SU-DHL-6 (cell line): ENCODE measurements at regions not wholly inside any gene's neighbourhood (a gene's known extent, or its start where the extent isn't known, plus 50 kb on each side); places are given as distances from the start of the nearest gene placed in this dataset.

Experiments
- H2AFZ ChIP-seq: fragments of 200-600 bp; sonication (generic); 2 replicates; pipeline ENCODE4 v1.6.1; 2014; ENCODE audit warnings: low read depth, mild to moderate bottlenecking, moderate library complexity, mixed read lengths, antibody characterized with exemption, low read length; ENCODE audit not compliant: severe bottlenecking
- H3F3A ChIP-seq: fragments of 200-600 bp; shearing (Covaris generic); 2 replicates; pipeline ENCODE4 v1.6.0; 2016; ENCODE audit warnings: antibody characterized with exemption, mild to moderate bottlenecking; ENCODE audit not compliant: insufficient read depth
- H3K27ac ChIP-seq: fragments of 200-600 bp; sonication (generic); 2 replicates; pipeline ENCODE4 v1.5.1; 2016; ENCODE audit warnings: low read depth, mild to moderate bottlenecking, low read length, moderate library complexity, mixed read lengths
- H3K27me3 ChIP-seq: fragments of 200-600 bp; sonication (generic), shearing (Covaris generic); 2 replicates; pipeline ENCODE4 v1.6.0; 2014; ENCODE audit warnings: mild to moderate bottlenecking, low read length
- H3K36me3 ChIP-seq: fragments of 200-600 bp; sonication (generic); 2 replicates; pipeline ENCODE4 v1.6.1; 2014; ENCODE audit warnings: mild to moderate bottlenecking, low read length, mixed read lengths
- H3K4me2 ChIP-seq: fragments of 300-600, 200-600 bp; shearing (Covaris generic), sonication (generic); 2 replicates; pipeline ENCODE4 v1.6.0; 2014; ENCODE audit warnings: low read length, low read depth, mild to moderate bottlenecking; ENCODE audit not compliant: poor library complexity, severe bottlenecking
- H3K4me3 ChIP-seq: fragments of 200-600 bp; sonication (generic); 2 replicates; pipeline ENCODE4 v1.5.1; 2014; ENCODE audit warnings: antibody characterized with exemption, low read length, mild to moderate bottlenecking, mixed read lengths; ENCODE audit not compliant: insufficient read depth, poor library complexity, severe bottlenecking
- H3K79me2 ChIP-seq: fragments of 200-600 bp; sonication (generic); 2 replicates; pipeline ENCODE4 v1.6.1; 2014; ENCODE audit warnings: mild to moderate bottlenecking, low read length, moderate library complexity; ENCODE audit not compliant: insufficient read depth
- H3K9ac ChIP-seq: fragments of 200-600 bp; sonication (generic); 2 replicates; pipeline ENCODE4 v1.7.0; 2014; ENCODE audit warnings: mild to moderate bottlenecking, low read length
- H3K9me2 ChIP-seq: fragments of 200-600 bp; sonication (generic); replicated peaks from 2 replicates; pipeline ENCODE4 v1.6.1; 2014; ENCODE audit warnings: low read length; ENCODE audit not compliant: insufficient read depth
- H3K9me3 ChIP-seq: fragments of 200-600 bp; sonication (generic); 2 replicates; pipeline ENCODE4 v1.6.1; 2014; ENCODE audit warnings: low read length, mixed read lengths; ENCODE audit not compliant: insufficient read depth
- H4K20me1 ChIP-seq: fragments of 200-600 bp; sonication (generic); 2 replicates; pipeline ENCODE4 v1.6.1; 2014; ENCODE audit warnings: low read depth, mild to moderate bottlenecking, antibody characterized with exemption, low read length, moderate library complexity, mixed read lengths
- EZH2phosphoT487 ChIP-seq: fragments of 200-600 bp; sonication (generic), shearing (Covaris generic); conservative IDR thresholded peaks from 2 replicates; pipeline ENCODE4 v1.6.1; 2018; ENCODE audit warnings: mild to moderate bottlenecking, antibody characterized with exemption, low read length, moderate library complexity, mixed read lengths
- TF ChIP-seq, protein P1 (sequence below): fragments of 200-600 bp; sonication (generic); IDR thresholded peaks from one replicate; pipeline ENCODE4 v1.5.1; 2017; ENCODE audit warnings: antibody characterized with exemption, mild to moderate bottlenecking, low read length, moderate library complexity; ENCODE audit not compliant: insufficient read depth, poor library complexity, severe bottlenecking

DNA sequence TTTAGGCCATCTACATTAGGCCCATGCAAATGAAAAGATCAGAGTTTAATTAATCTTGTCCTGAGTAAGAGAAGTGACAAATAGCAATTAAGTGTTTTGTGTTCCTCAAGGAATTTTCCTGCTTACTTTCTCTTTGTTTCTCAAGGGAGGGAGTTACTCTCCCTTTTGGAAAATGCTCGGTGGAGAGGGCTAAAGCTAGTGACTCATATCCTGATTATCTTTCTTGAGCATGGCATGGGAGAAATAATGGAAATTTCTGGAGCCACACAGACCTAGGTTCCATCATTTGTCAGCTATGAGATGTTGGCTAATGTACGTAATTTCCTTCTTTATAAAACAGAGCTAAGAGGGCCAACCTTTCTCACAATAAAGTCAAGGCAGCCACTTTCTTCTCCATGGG is 177.1 kb downstream of the ETAA1 start:
- Histone ChIP-seq H3K4me3 (no peak overlapping the region), H3K79me2 (no peaks in the 10 kb centered on the region), H3K27ac (no peak overlapping the region), H2AFZ (no peak overlapping the region), H3K9me3 (no peaks in the 10 kb centered on the region), H3F3A (no peaks in the 10 kb centered on the region), H3K9ac (no peak overlapping the region), H3K36me3 (no peaks in the 10 kb centered on the region), H3K9me2 (0 out of 2 replicates have a peak, but pooled peaks cover 3% of the 10 kb centered on the region), H3K27me3 (no peaks in the 10 kb centered on the region), H4K20me1 (no peaks in the 10 kb centered on the region), H3K4me2 (no peak overlapping the region)
- TF ChIP-seq EZH2phosphoT487: no peak
- TF ChIP-seq, protein P1, sequence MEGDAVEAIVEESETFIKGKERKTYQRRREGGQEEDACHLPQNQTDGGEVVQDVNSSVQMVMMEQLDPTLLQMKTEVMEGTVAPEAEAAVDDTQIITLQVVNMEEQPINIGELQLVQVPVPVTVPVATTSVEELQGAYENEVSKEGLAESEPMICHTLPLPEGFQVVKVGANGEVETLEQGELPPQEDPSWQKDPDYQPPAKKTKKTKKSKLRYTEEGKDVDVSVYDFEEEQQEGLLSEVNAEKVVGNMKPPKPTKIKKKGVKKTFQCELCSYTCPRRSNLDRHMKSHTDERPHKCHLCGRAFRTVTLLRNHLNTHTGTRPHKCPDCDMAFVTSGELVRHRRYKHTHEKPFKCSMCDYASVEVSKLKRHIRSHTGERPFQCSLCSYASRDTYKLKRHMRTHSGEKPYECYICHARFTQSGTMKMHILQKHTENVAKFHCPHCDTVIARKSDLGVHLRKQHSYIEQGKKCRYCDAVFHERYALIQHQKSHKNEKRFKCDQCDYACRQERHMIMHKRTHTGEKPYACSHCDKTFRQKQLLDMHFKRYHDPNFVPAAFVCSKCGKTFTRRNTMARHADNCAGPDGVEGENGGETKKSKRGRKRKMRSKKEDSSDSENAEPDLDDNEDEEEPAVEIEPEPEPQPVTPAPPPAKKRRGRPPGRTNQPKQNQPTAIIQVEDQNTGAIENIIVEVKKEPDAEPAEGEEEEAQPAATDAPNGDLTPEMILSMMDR: no peak

DNA sequence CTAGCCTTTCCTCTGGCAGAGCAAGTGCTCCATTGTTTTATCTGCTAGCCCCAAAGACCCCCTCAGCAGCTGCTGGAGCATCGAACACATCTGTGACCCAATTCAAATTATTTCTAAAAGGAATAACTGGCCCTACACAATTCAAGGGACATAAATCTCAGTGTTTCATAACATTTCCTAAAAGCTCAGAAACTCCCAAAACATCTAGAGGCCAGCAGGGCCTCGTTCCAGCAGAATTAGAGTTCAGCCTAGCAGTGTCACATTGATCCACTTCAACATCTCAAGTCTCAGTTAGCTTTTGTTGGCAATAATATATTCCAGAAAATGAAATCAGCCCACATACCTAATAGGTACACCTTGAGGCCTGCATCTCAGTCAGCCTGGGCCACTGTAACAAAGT is 179.1 kb downstream of the ETAA1 start:
- no peak overlapping the region for H2AFZ ChIP-seq
- H4K20me1 ChIP-seq: no peaks in the 10 kb centered on the region
- no peaks in the 10 kb centered on the region for H3K9me3 ChIP-seq
- no peaks in the 10 kb centered on the region for H3F3A ChIP-seq
- H3K4me3 ChIP-seq: no peak overlapping the region
- H3K27ac ChIP-seq: no peak overlapping the region
- H3K4me2 ChIP-seq: no peak overlapping the region
- H3K36me3 ChIP-seq: no peaks in the 10 kb centered on the region
- H3K9me2 ChIP-seq: 0 out of 2 replicates have a peak, but pooled peaks cover 3% of the 10 kb centered on the region
- no peaks in the 10 kb centered on the region for H3K79me2 ChIP-seq
- no peak for TF ChIP-seq EZH2phosphoT487
- TF ChIP-seq, protein P1: no peak
- H3K27me3 ChIP-seq: no peaks in the 10 kb centered on the region
- H3K9ac ChIP-seq: no peak overlapping the region

DNA sequence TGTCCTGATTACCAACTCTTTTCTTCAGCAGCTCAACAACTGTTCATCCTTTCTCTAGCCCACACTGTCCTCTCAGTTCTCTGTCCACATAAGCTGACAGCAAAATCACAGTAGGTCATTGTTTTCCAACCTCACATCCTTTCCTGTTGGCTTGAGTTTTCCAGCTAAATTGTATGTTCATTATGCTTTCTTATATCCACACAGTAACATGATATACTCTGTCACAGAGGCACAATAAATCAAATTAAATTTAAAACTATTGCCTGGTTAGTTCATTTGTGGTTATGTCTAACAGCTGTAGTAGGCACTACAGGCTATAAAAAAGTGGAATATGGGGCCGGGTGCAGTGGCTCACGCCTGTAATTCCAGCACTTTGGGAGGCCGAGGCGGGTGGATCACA is 179.9 kb downstream of the ETAA1 start:
- H3K27me3 ChIP-seq: no peaks in the 10 kb centered on the region
- H3K9me2 ChIP-seq: 0 out of 2 replicates have a peak, but pooled peaks cover 3% of the 10 kb centered on the region
- no peaks in the 10 kb centered on the region for H3K79me2 ChIP-seq
- H4K20me1 ChIP-seq: no peaks in the 10 kb centered on the region
- no peaks in the 10 kb centered on the region for H3K9me3 ChIP-seq
- H2AFZ ChIP-seq: no peak overlapping the region
- no peak overlapping the region for H3K27ac ChIP-seq
- no peak for TF ChIP-seq EZH2phosphoT487
- TF ChIP-seq, protein P1: no peak
- H3K4me2 ChIP-seq: no peak overlapping the region
- no peak overlapping the region for H3K4me3 ChIP-seq
- H3F3A ChIP-seq: no peaks in the 10 kb centered on the region
- H3K36me3 ChIP-seq: no peaks in the 10 kb centered on the region
- H3K9ac ChIP-seq: no peak overlapping the region
